Epithelial cell of proximal tubule (primary cell): ENCODE measurements at regions not wholly inside any gene's neighbourhood (a gene's known extent, or its start where the extent isn't known, plus 50 kb on each side); places are given as distances from the start of the nearest gene placed in this dataset.

Source experiments
- DNase-seq: peaks from one replicate; pipeline ENCODE4 v3.0.0-alpha.2; 2011; ENCODE audit warnings: low read depth
- H3K4me3 ChIP-seq: 2 replicates; pipeline ENCODE4 v1.5.1; 2011; ENCODE audit warnings: low read depth, mild to moderate bottlenecking, low read length
- CTCF ChIP-seq: conservative IDR thresholded peaks from 2 replicates; pipeline ENCODE4 v1.5.1; 2012; ENCODE audit warnings: low read depth, mild to moderate bottlenecking, low read length

DNA sequence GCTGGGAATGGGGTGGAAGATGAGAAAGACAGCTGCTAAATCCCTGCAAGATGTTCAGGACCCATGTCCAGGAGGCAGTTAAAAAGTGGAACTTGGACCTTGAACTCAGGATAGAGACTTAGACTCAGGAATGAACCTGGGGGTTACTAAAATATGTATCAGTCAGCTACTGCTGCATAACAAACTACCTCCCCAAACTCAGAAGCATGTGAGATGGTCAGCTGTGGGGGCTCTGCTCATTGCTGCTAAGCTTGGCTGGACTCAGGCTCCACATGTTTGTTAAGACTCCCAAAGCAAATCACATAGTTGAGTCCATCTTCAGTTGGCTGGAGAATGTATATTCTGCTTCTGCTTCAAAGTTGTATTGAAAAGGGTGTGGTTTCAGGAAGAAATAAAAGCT lies 61.4 kb upstream of the COPS8 start:
- no peak overlapping the region for H3K4me3 ChIP-seq
- TF ChIP-seq CTCF, result no peak

DNA sequence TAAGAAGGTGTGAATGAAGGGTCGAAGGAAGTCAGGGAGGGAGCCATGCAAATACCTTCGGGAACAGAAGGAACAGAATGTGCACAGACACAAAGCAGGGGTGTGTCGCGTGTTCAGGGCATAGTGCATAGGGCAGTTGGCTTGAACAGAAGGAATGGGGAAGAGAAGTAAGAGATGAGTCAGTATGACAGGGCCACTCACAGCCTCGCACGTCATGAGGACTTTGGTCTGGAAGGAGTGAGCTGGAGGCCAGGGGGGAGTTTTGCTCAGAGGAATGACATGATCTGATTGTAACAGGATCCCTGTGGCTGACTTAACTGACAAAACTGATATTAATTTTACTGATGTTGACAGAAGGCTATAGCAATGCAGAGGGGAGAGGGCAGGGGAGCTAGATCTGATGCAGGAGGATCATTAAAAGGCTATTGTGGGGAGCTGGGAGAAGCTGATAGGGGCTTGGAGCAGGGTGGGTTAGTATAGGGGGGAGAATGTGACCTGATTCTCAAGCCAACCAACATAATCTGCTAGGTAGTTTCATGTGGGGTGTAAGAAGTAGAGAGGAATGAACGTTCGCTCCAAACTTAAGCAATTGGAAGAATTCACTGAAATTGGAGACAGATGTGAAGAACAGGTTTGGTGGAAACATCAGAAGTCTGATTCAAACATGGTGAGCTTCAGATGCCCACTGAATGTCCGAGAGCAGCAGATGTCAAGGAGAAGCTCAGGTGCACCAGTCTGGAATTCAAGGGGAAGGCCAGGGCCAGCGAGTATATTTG lies 60.4 kb upstream of the COPS8 start:
- no peak overlapping the region for H3K4me3 ChIP-seq
- no peak for TF ChIP-seq CTCF
- DNase-seq, result peak; percentile 87

More for the DNA sequence above, 61.4 kb upstream of the COPS8 start:
- no peak for DNase-seq

GRCh38 chr2:237026981-237027711 lies 58.5 kb upstream of the COPS8 start:
- no peak overlapping the region for H3K4me3 ChIP-seq
- DNase-seq, result peak; percentile 33
- TF ChIP-seq CTCF, result peak; percentile 94

GRCh38 chr2:237027712-237028029 lies 58.0 kb upstream of the COPS8 start:
- no peak for TF ChIP-seq CTCF
- no peak overlapping the region for H3K4me3 ChIP-seq
- DNase-seq, result no peak

GRCh38 chr2:237030382-237030781 lies 55.3 kb upstream of the COPS8 start:
- DNase-seq, result no peak
- no peak for TF ChIP-seq CTCF
- no peak overlapping the region for H3K4me3 ChIP-seq

GRCh38 chr2:237033536-237034060 lies 52.1 kb upstream of the COPS8 start:
- no peak for TF ChIP-seq CTCF
- no peak for DNase-seq
- no peak overlapping the region for H3K4me3 ChIP-seq
